Neural cell (in vitro differentiated cells): ENCODE measurements at regions not wholly inside any gene's neighbourhood (a gene's known extent, or its start where the extent isn't known, plus 50 kb on each side); places are given as distances from the start of the nearest gene placed in this dataset.

Experiments
- H2AFZ ChIP-seq: fragments of 200-600, 300-800 bp; sonication (generic), shearing (Covaris generic); 2 replicates; pipeline ENCODE4 v1.6.0; 2014; ENCODE audit warnings: low read depth, mild to moderate bottlenecking, antibody characterized with exemption, low read length, moderate library complexity
- H3F3A ChIP-seq: fragments of 200-600 bp; shearing (Covaris generic); 2 replicates; pipeline ENCODE4 v1.6.1; 2016; ENCODE audit warnings: mild to moderate bottlenecking, moderate library complexity, mixed read lengths, antibody characterized with exemption, low read length; ENCODE audit not compliant: insufficient read depth, poor library complexity, severe bottlenecking
- H3K27ac ChIP-seq: fragments of 200-600, 300-800 bp; sonication (generic), shearing (Covaris generic); 2 replicates; pipeline ENCODE4 v1.5.1; 2014; ENCODE audit warnings: mild to moderate bottlenecking, low read length, moderate library complexity
- H3K27me3 ChIP-seq: fragments of 300-800, 200-600 bp; sonication (generic), shearing (Covaris generic); 2 replicates; pipeline ENCODE4 v1.6.0; 2014; ENCODE audit warnings: mild to moderate bottlenecking, low read depth, low read length, moderate library complexity; ENCODE audit not compliant: insufficient read depth
- H3K36me3 ChIP-seq: fragments of 300-800, 200-600 bp; sonication (generic), shearing (Covaris generic); 2 replicates; pipeline ENCODE4 v1.5.1; 2014; ENCODE audit warnings: mild to moderate bottlenecking, antibody characterized with exemption, low read length, moderate library complexity; ENCODE audit not compliant: insufficient read depth
- H3K4me2 ChIP-seq: fragments of 300-800, 200-600 bp; sonication (generic), shearing (Covaris generic); 2 replicates; pipeline ENCODE4 v1.6.0; 2014; ENCODE audit warnings: mild to moderate bottlenecking, low read length
- H3K4me3 ChIP-seq: fragments of 300-800, 200-600 bp; sonication (generic), shearing (Covaris generic); 2 replicates; pipeline ENCODE4 v1.5.1; 2014; ENCODE audit warnings: mild to moderate bottlenecking, low read length, moderate library complexity
- H3K79me2 ChIP-seq: fragments of 200-600 bp; shearing (Covaris generic); replicated peaks from 2 replicates; pipeline ENCODE4 v1.6.0; 2014; ENCODE audit warnings: mild to moderate bottlenecking, low read length, moderate library complexity; ENCODE audit not compliant: insufficient read depth
- H3K9ac ChIP-seq: fragments of 300-800, 200-600 bp; sonication (generic), shearing (Covaris generic); 2 replicates; pipeline ENCODE4 v1.6.1; 2016; ENCODE audit warnings: mild to moderate bottlenecking, low read length, mixed read lengths
- H3K9me2 ChIP-seq: fragments of 200-600 bp; shearing (Covaris generic); 2 replicates; pipeline ENCODE4 v1.6.1; 2016; ENCODE audit warnings: mild to moderate bottlenecking, low read length, mixed read lengths; ENCODE audit not compliant: insufficient read depth
- H3K9me3 ChIP-seq: fragments of 200-600, 300-800 bp; sonication (generic), shearing (Covaris generic); 2 replicates; pipeline ENCODE4 v1.6.1; 2016; ENCODE audit warnings: mild to moderate bottlenecking, mixed run types, low read length, moderate library complexity, mixed read lengths
- H4K20me1 ChIP-seq: fragments of 200-600 bp; shearing (Covaris generic); 2 replicates; pipeline ENCODE4 v1.6.1; 2016; ENCODE audit warnings: mild to moderate bottlenecking, mixed run types; ENCODE audit not compliant: insufficient read depth
- EP300 ChIP-seq: fragments of 450-650 bp; conservative IDR thresholded peaks from 2 replicates; pipeline ENCODE4 v1.6.1; 2014; ENCODE audit warnings: antibody characterized with exemption, mild to moderate bottlenecking, moderate library complexity; ENCODE audit not compliant: poor library complexity, severe bottlenecking
- EZH2 ChIP-seq: fragments of 200-600, 300-800 bp; shearing (Covaris generic), sonication (generic); IDR thresholded peaks from 2 replicates; pipeline ENCODE4 v1.6.1; 2014; ENCODE audit warnings: antibody characterized with exemption, low read length, borderline replicate concordance, mild to moderate bottlenecking; ENCODE audit not compliant: insufficient read depth, poor library complexity, severe bottlenecking
- MXI1 ChIP-seq: fragments of 450-650 bp; conservative IDR thresholded peaks from 2 replicates; pipeline ENCODE4 v1.6.1; 2014; ENCODE audit warnings: antibody characterized with exemption, mild to moderate bottlenecking; ENCODE audit not compliant: poor library complexity, severe bottlenecking
- POLR2AphosphoS5 ChIP-seq: IDR thresholded peaks from 2 replicates; pipeline ENCODE4 v1.6.1; 2012
- RAD21 ChIP-seq: fragments of 450-650 bp; conservative IDR thresholded peaks from 2 replicates; pipeline ENCODE4 v1.6.1; 2014; ENCODE audit warnings: antibody characterized with exemption, mild to moderate bottlenecking, moderate library complexity
- SMC3 ChIP-seq: fragments of 450-650 bp; conservative IDR thresholded peaks from 2 replicates; pipeline ENCODE4 v1.6.1; 2014; ENCODE audit warnings: antibody characterized with exemption, mild to moderate bottlenecking, moderate library complexity; ENCODE audit not compliant: poor library complexity
- TAF1 ChIP-seq: IDR thresholded peaks from 2 replicates; pipeline ENCODE4 v1.6.1; 2012; ENCODE audit warnings: low read depth
- TF ChIP-seq, protein P1 (sequence below): IDR thresholded peaks from 2 replicates; pipeline ENCODE4 v1.6.1; 2012; ENCODE audit warnings: borderline replicate concordance
- TF ChIP-seq, protein P2 (sequence below): fragments of 450-650 bp; IDR thresholded peaks from 2 replicates; pipeline ENCODE4 v1.5.1; 2014; ENCODE audit warnings: antibody characterized with exemption, mild to moderate bottlenecking, moderate library complexity; ENCODE audit not compliant: poor library complexity, severe bottlenecking

DNA sequence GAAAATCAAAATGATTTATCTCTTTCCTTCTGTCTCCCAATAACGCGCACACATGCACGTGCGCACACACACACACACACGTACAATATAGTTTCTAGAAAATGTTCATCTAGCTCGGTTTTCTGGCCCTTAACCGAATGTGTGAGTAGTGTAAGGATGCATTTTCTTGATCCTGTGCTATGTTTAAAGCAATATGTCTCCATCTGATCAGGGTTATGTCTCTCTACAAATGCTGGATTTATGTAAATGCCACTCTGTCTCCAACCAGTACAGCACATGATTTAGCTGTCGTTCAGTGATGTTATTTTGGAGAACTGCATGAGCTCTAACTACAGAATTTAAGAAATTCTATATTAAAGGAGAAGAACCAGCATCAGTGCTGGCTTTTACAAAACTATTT, 198.0 kb downstream of the TJP1 start:
- no peak overlapping the region for H3K4me3 ChIP-seq
- H3K4me2 ChIP-seq, result no peak overlapping the region
- H3F3A ChIP-seq, result no peaks in the 10 kb centered on the region
- H3K27ac ChIP-seq, result no peak overlapping the region
- H3K36me3 ChIP-seq, result no peaks in the 10 kb centered on the region
- no peak overlapping the region for H2AFZ ChIP-seq
- no peaks in the 10 kb centered on the region for H3K79me2 ChIP-seq
- H3K27me3 ChIP-seq, result no peaks in the 10 kb centered on the region
- H3K9me2 ChIP-seq, result no peaks in the 10 kb centered on the region
- TF ChIP-seq RAD21 (no peak), EZH2 (no peak), POLR2AphosphoS5 (no peak), SMC3 (no peak), EP300 (no peak), MXI1 (no peak), TAF1 (no peak)
- TF ChIP-seq, protein P1, sequence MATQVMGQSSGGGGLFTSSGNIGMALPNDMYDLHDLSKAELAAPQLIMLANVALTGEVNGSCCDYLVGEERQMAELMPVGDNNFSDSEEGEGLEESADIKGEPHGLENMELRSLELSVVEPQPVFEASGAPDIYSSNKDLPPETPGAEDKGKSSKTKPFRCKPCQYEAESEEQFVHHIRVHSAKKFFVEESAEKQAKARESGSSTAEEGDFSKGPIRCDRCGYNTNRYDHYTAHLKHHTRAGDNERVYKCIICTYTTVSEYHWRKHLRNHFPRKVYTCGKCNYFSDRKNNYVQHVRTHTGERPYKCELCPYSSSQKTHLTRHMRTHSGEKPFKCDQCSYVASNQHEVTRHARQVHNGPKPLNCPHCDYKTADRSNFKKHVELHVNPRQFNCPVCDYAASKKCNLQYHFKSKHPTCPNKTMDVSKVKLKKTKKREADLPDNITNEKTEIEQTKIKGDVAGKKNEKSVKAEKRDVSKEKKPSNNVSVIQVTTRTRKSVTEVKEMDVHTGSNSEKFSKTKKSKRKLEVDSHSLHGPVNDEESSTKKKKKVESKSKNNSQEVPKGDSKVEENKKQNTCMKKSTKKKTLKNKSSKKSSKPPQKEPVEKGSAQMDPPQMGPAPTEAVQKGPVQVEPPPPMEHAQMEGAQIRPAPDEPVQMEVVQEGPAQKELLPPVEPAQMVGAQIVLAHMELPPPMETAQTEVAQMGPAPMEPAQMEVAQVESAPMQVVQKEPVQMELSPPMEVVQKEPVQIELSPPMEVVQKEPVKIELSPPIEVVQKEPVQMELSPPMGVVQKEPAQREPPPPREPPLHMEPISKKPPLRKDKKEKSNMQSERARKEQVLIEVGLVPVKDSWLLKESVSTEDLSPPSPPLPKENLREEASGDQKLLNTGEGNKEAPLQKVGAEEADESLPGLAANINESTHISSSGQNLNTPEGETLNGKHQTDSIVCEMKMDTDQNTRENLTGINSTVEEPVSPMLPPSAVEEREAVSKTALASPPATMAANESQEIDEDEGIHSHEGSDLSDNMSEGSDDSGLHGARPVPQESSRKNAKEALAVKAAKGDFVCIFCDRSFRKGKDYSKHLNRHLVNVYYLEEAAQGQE, result no peak
- TF ChIP-seq, protein P2, sequence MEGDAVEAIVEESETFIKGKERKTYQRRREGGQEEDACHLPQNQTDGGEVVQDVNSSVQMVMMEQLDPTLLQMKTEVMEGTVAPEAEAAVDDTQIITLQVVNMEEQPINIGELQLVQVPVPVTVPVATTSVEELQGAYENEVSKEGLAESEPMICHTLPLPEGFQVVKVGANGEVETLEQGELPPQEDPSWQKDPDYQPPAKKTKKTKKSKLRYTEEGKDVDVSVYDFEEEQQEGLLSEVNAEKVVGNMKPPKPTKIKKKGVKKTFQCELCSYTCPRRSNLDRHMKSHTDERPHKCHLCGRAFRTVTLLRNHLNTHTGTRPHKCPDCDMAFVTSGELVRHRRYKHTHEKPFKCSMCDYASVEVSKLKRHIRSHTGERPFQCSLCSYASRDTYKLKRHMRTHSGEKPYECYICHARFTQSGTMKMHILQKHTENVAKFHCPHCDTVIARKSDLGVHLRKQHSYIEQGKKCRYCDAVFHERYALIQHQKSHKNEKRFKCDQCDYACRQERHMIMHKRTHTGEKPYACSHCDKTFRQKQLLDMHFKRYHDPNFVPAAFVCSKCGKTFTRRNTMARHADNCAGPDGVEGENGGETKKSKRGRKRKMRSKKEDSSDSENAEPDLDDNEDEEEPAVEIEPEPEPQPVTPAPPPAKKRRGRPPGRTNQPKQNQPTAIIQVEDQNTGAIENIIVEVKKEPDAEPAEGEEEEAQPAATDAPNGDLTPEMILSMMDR, result no peak
- H4K20me1 ChIP-seq, result no peaks in the 10 kb centered on the region
- no peaks in the 10 kb centered on the region for H3K9me3 ChIP-seq
- H3K9ac ChIP-seq, result no peak overlapping the region

DNA sequence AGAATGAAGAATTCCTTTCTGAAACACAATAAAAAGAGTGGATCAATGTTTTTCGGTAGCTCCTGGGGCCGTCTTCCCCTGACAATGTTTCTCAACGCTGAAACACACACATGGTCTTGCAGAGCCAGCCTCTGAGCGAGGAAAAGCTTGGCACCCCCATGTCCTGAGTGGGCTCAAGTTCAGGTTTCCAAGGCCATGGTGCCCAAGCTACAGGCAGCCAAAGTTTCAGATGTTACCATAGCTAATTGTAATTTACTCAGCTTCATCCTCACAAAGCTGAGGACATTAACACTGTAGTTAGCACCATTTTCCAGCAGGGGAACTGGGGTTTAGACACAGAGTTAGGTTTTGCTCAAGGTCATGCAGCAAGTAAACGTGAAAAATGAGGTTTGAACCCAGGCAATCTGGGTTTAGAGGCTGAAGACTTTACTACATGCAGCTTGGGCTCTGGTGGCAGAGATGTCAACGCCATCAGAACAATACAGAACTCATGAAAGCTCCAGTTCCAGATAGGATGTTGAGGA, 199.1 kb downstream of the TJP1 start:
- H3F3A ChIP-seq, result no peaks in the 10 kb centered on the region
- no peak overlapping the region for H2AFZ ChIP-seq
- no peak overlapping the region for H3K27ac ChIP-seq
- H3K4me2 ChIP-seq, result no peak overlapping the region
- TF ChIP-seq EP300, result no peak
- TF ChIP-seq, protein P2, result no peak
- no peaks in the 10 kb centered on the region for H3K9me3 ChIP-seq
- H3K79me2 ChIP-seq, result no peaks in the 10 kb centered on the region
- H3K9me2 ChIP-seq, result no peaks in the 10 kb centered on the region
- H3K36me3 ChIP-seq, result no peaks in the 10 kb centered on the region
- no peak overlapping the region for H3K4me3 ChIP-seq
- H4K20me1 ChIP-seq, result no peaks in the 10 kb centered on the region
- H3K27me3 ChIP-seq, result no peaks in the 10 kb centered on the region
- no peak overlapping the region for H3K9ac ChIP-seq
